H9 (cell line): ENCODE measurements at regions not wholly inside any gene's neighbourhood (a gene's known extent, or its start where the extent isn't known, plus 50 kb on each side); places are given as distances from the start of the nearest gene placed in this dataset.

Experiments used
- DNase-seq: peaks from one replicate; pipeline ENCODE4 v3.0.0-alpha.2; 2017
- H2AFZ ChIP-seq: one replicate; pipeline ENCODE4 v1.6.1; 2013; ENCODE audit warnings: mild to moderate bottlenecking, low read length, control low read depth, moderate library complexity
- H2AK5ac ChIP-seq: 2 replicates; pipeline ENCODE4 v1.6.1; 2013; ENCODE audit warnings: low read length, control low read depth, mixed read lengths; ENCODE audit not compliant: insufficient read length
- H2BK120ac ChIP-seq: one replicate; pipeline ENCODE4 v1.6.1; 2013; ENCODE audit warnings: low read depth, mild to moderate bottlenecking, low read length, control low read depth, inconsistent platforms; ENCODE audit not compliant: poor library complexity, severe bottlenecking
- H2BK12ac ChIP-seq: 2 replicates; pipeline ENCODE4 v1.6.1; 2013; ENCODE audit warnings: low read length, control low read depth, mixed read lengths, low read depth; ENCODE audit not compliant: insufficient read length
- H2BK15ac ChIP-seq: 2 replicates; pipeline ENCODE4 v1.6.1; 2013; ENCODE audit warnings: low read depth, low read length, control low read depth
- H2BK20ac ChIP-seq: one replicate; pipeline ENCODE4 v1.6.1; 2013; ENCODE audit warnings: low read depth, mild to moderate bottlenecking, low read length, control low read depth, inconsistent platforms; ENCODE audit not compliant: poor library complexity, severe bottlenecking
- H2BK5ac ChIP-seq: 2 replicates; pipeline ENCODE4 v1.6.1; 2013; ENCODE audit warnings: low read length, control low read depth, mixed read lengths; ENCODE audit not compliant: insufficient read length
- H3K14ac ChIP-seq: 2 replicates; pipeline ENCODE4 v1.6.1; 2013; ENCODE audit warnings: low read length, control low read depth; ENCODE audit not compliant: insufficient read depth
- H3K18ac ChIP-seq: 2 replicates; pipeline ENCODE4 v1.6.1; 2013; ENCODE audit warnings: low read depth, mild to moderate bottlenecking, mixed read lengths, low read length, control low read depth; ENCODE audit not compliant: insufficient read length
- H3K23ac ChIP-seq: 2 replicates; pipeline ENCODE4 v1.6.1; 2013; ENCODE audit warnings: low read length, control low read depth, mixed read lengths, low read depth; ENCODE audit not compliant: insufficient read length
- H3K23me2 ChIP-seq: 2 replicates; pipeline ENCODE4 v1.6.1; 2013; ENCODE audit warnings: low read depth, mild to moderate bottlenecking, mixed read lengths, low read length, control low read depth; ENCODE audit not compliant: insufficient read length, poor library complexity, severe bottlenecking
- H3K27ac ChIP-seq: 2 replicates; pipeline ENCODE4 v1.5.1; 2013; ENCODE audit warnings: low read length, control low read depth, mixed read lengths, low read depth; ENCODE audit not compliant: insufficient read length
- H3K27me3 ChIP-seq: 2 replicates; pipeline ENCODE4 v1.6.1; 2013; ENCODE audit warnings: low read length, control low read depth, inconsistent platforms; ENCODE audit not compliant: insufficient read depth
- H3K4ac ChIP-seq: 2 replicates; pipeline ENCODE4 v1.6.1; 2013; ENCODE audit warnings: low read depth, mild to moderate bottlenecking, control low read depth, inconsistent platforms, low read length, moderate library complexity
- H3K4me1 ChIP-seq: 2 replicates; pipeline ENCODE4 v1.6.1; 2013; ENCODE audit warnings: low read length, control low read depth, inconsistent platforms; ENCODE audit not compliant: insufficient read depth
- H3K4me2 ChIP-seq: 2 replicates; pipeline ENCODE4 v1.6.1; 2013; ENCODE audit warnings: low read length, control low read depth, mixed read lengths; ENCODE audit not compliant: insufficient read length, insufficient read depth
- H3K56ac ChIP-seq: 2 replicates; pipeline ENCODE4 v1.6.1; 2013; ENCODE audit warnings: low read depth, mild to moderate bottlenecking, mixed read lengths, low read length, control low read depth; ENCODE audit not compliant: insufficient read length
- H3K79me1 ChIP-seq: 2 replicates; pipeline ENCODE4 v1.6.1; 2013; ENCODE audit warnings: low read depth, mild to moderate bottlenecking, moderate library complexity, low read length, control low read depth, inconsistent platforms; ENCODE audit not compliant: insufficient read depth, poor library complexity, severe bottlenecking
- H3K79me2 ChIP-seq: 2 replicates; pipeline ENCODE4 v1.6.1; 2013; ENCODE audit warnings: low read length, control low read depth, inconsistent platforms; ENCODE audit not compliant: insufficient read depth
- H3K9ac ChIP-seq: 2 replicates; pipeline ENCODE4 v1.6.1; 2013; ENCODE audit warnings: low read length, control low read depth, mixed read lengths; ENCODE audit not compliant: insufficient read length; ENCODE audit errors: extremely low read depth
- H3K9me3 ChIP-seq: one replicate; pipeline ENCODE4 v1.6.1; 2013; ENCODE audit warnings: low read depth, low read length, inconsistent platforms; ENCODE audit not compliant: control insufficient read depth
- H3T11ph ChIP-seq: one replicate; pipeline ENCODE4 v1.6.1; 2013; ENCODE audit warnings: mild to moderate bottlenecking, low read length, control low read depth, inconsistent platforms
- H4K20me1 ChIP-seq: one replicate; pipeline ENCODE4 v1.6.1; 2013; ENCODE audit not compliant: control insufficient read depth, insufficient read length, insufficient read depth
- H4K5ac ChIP-seq: 2 replicates; pipeline ENCODE4 v1.6.1; 2013; ENCODE audit warnings: low read depth, mild to moderate bottlenecking, mixed read lengths, low read length, control low read depth; ENCODE audit not compliant: insufficient read length
- H4K8ac ChIP-seq: replicated peaks from 2 replicates; pipeline ENCODE4 v1.6.1; 2013; ENCODE audit warnings: low read length, control low read depth, mixed read lengths, low read depth; ENCODE audit not compliant: insufficient read length
- H4K91ac ChIP-seq: 2 replicates; pipeline ENCODE4 v1.6.1; 2013; ENCODE audit warnings: low read depth, mild to moderate bottlenecking, moderate library complexity, mixed read lengths, low read length, control low read depth; ENCODE audit not compliant: insufficient read length
- H3K27ac Mint-ChIP-seq, 3 experiments: 2 replicates in 2 of 3; 3 replicates in 1 of 3; pipeline ENCODE4 v1.8.0; 2020 to 2021; ENCODE audit warnings: mixed read lengths in 3 of 3, mild to moderate bottlenecking in 1 of 3, moderate library complexity in 1 of 3
- H3K27me3 Mint-ChIP-seq: 2 replicates; pipeline ENCODE4 v1.8.0; 2021; ENCODE audit warnings: low read depth, mild to moderate bottlenecking, moderate library complexity, mixed read lengths
- H3K36me3 Mint-ChIP-seq, 3 experiments: 2 replicates in 2 of 3; 3 replicates in 1 of 3; pipeline ENCODE4 v1.8.0; 2020 to 2021; ENCODE audit warnings: low read depth in 3 of 3, mixed read lengths in 3 of 3; ENCODE audit not compliant: insufficient read depth in 1 of 3
- H3K4me1 Mint-ChIP-seq, 2 experiments: 2 replicates each; pipeline ENCODE4 v1.8.0; 2020; ENCODE audit warnings: mixed read lengths in 2 of 2
- H3K4me3 Mint-ChIP-seq, 2 experiments: 2 replicates in 1 of 2; 3 replicates in 1 of 2; pipeline ENCODE4 v1.8.0; 2020 to 2021; ENCODE audit warnings: mild to moderate bottlenecking in 2 of 2, mixed read lengths in 2 of 2, moderate library complexity in 1 of 2
- H3K9me3 Mint-ChIP-seq, 2 experiments: 2 replicates in 1 of 2; 3 replicates in 1 of 2; pipeline ENCODE4 v1.8.0; 2020; ENCODE audit warnings: mild to moderate bottlenecking in 2 of 2, mixed read lengths in 2 of 2, moderate library complexity in 1 of 2
- CTCF ChIP-seq: fragments of 200-600 bp; sonication (generic); conservative IDR thresholded peaks from 3 replicates; pipeline ENCODE4 v1.8.0; 2021; ENCODE audit warnings: antibody characterized with exemption, mild to moderate bottlenecking
- WGBS: extraction: QIAGEN DNeasy Blood & Tissue Kit; methylation state at CpG from one replicate; pipeline ENCODE4 v1.1.7; 2013; ENCODE audit warnings: missing lambda C conversion rate, low lambda C conversion rate, mixed read lengths; ENCODE audit not compliant: insufficient read length; ENCODE audit errors: extremely low coverage; 5-methylcytosine and 5-hydroxymethylcytosine counted together

GRCh38 chr2:236403125-236403524 is 138.9 kb upstream of the ASB18 start:
- no peak overlapping the region for H2BK120ac ChIP-seq
- H3K79me2 ChIP-seq: no peaks in the 10 kb centered on the region
- H3K4me2 ChIP-seq: no peak overlapping the region
- no peak overlapping the region for H3K18ac ChIP-seq
- no peak overlapping the region for H2BK20ac ChIP-seq
- no peaks in the 10 kb centered on the region for H3K27me3 ChIP-seq
- no peak overlapping the region for H2AFZ ChIP-seq
- Mint-ChIP-seq H3K9me3 (peaks cover 3% of the 10 kb centered on the region in 2 experiments; a peak in 3 of 5 replicates), H3K27ac (peak overlapping the region in 2 of 3 experiments; percentile 13 to 57; a peak in 2 of 7 replicates), H3K4me3 (no peak overlapping the region), H3K4me1 (peaks cover 24% of the 10 kb centered on the region in 2 experiments), H3K36me3 (no peaks in the 10 kb centered on the region; a peak in 1 of 7 replicates), H3K27me3 (no peaks in the 10 kb centered on the region)
- H4K91ac ChIP-seq: no peak overlapping the region
- H3K9ac ChIP-seq: no peak overlapping the region
- no CpG with 5 or more reads among the region's 4 CpGs for WGBS
- H3T11ph ChIP-seq: no peak overlapping the region
- TF ChIP-seq CTCF: no peak
- no peak overlapping the region for H3K4ac ChIP-seq
- H4K20me1 ChIP-seq: no peaks in the 10 kb centered on the region
- no peak overlapping the region for H2AK5ac ChIP-seq
- H3K23ac ChIP-seq: no peak overlapping the region
- H2BK12ac ChIP-seq: no peak overlapping the region
- no peaks in the 10 kb centered on the region for H3K79me1 ChIP-seq
- H3K4me1 ChIP-seq: no peaks in the 10 kb centered on the region; the same call in 1 of the 2 replicates
- DNase-seq: no peak
- no peak overlapping the region for H3K27ac ChIP-seq
- no peak overlapping the region for H4K5ac ChIP-seq
- H2BK15ac ChIP-seq: no peak overlapping the region
- H3K23me2 ChIP-seq: no peaks in the 10 kb centered on the region
- H4K8ac ChIP-seq: no peak overlapping the region
- H3K56ac ChIP-seq: no peak overlapping the region
- H2BK5ac ChIP-seq: no peak overlapping the region
- peak overlapping the region; percentile 50; the same call in 1 of the 2 replicates for H3K14ac ChIP-seq
- H3K9me3 ChIP-seq: no peaks in the 10 kb centered on the region
